ENCODE measurements at regions not wholly inside any gene's neighbourhood (a gene's known extent, or its start where the extent isn't known, plus 50 kb on each side); places are given as distances from the start of the nearest gene placed in this dataset.

GRCh38 chr6:153941768-153942167 is 97.3 kb upstream of the OPRM1 start (continued):
- no peak for TF ChIP-seq POU5F1 (IDR thresholded peaks at IDR 0.05; ENCODE audit: low read depth, low read length)
- TF ChIP-seq CHD2 (IDR thresholded peaks at IDR 0.05; ENCODE audit: low read length), result no peak
- no peak for TF ChIP-seq E2F6 (IDR thresholded peaks at IDR 0.05)
- TF ChIP-seq TBP (IDR thresholded peaks at IDR 0.05; ENCODE audit: low read depth, low read length), result no peak
